Bone marrow (tissue), 2 donors: ENCODE measurements at regions not wholly inside any gene's neighbourhood (a gene's known extent, or its start where the extent isn't known, plus 50 kb on each side); places are given as distances from the start of the nearest gene placed in this dataset.
"Not testable (repeated sequence)": the region's sequence is repeated elsewhere in the genome, so short reads cannot be mapped to it uniquely, and the experiment has no call there.

ENCODE experiments used
- DNase-seq, 2 donors: peaks; one replicate each; lab custom pipeline; 2025; lab: John Stamatoyannopoulos, UW

- no peak for DNase-seq
Observed at GRCh38 chr7:24134535-24134934, 149.5 kb upstream of the NPY start.

- DNase-seq = no peak
Observed at GRCh38 chr7:24135003-24135817, 148.8 kb upstream of the NPY start.

GRCh38 chr7:24137338-24137737 is 146.7 kb upstream of the NPY start:
- DNase-seq = no peak

GRCh38 chr7:24138343-24138742 is 145.6 kb upstream of the NPY start:
- no peak for DNase-seq

GRCh38 chr7:24140001-24140400 is 144.0 kb upstream of the NPY start:
- DNase-seq = no peak

- no peak for DNase-seq
Observed at GRCh38 chr7:24141874-24142509, 142.0 kb upstream of the NPY start.

GRCh38 chr7:24143547-24143946 is 140.4 kb upstream of the NPY start:
- DNase-seq = no peak

GRCh38 chr7:24151944-24152343 is 132.0 kb upstream of the NPY start:
- no peak for DNase-seq

- DNase-seq = no peak
Observed at GRCh38 chr7:24152356-24152755, 131.6 kb upstream of the NPY start.

GRCh38 chr7:24152877-24153472 is 131.0 kb upstream of the NPY start:
- DNase-seq = no peak

- no peak for DNase-seq
Observed at GRCh38 chr7:24157666-24158065, 126.3 kb upstream of the NPY start.

- no peak for DNase-seq
Observed at GRCh38 chr7:24158975-24159374, 125.0 kb upstream of the NPY start.

GRCh38 chr7:24164401-24164800 is 119.6 kb upstream of the NPY start:
- no peak for DNase-seq

- no peak for DNase-seq
Observed at GRCh38 chr7:24169077-24169624, 114.8 kb upstream of the NPY start.

GRCh38 chr7:24171951-24172350 is 112.0 kb upstream of the NPY start:
- not testable (repeated sequence) for DNase-seq

GRCh38 chr7:24172856-24173255 is 111.1 kb upstream of the NPY start:
- DNase-seq = no peak

- no peak for DNase-seq
Observed at GRCh38 chr7:24175603-24176002, 108.4 kb upstream of the NPY start.

- no peak for DNase-seq
Observed at GRCh38 chr7:24178811-24179570, 105.0 kb upstream of the NPY start.

GRCh38 chr7:24191362-24191761 is 92.6 kb upstream of the NPY start:
- DNase-seq = no peak

GRCh38 chr7:24192053-24192452 is 91.9 kb upstream of the NPY start:
- DNase-seq = no peak

GRCh38 chr7:24192691-24193090 is 91.3 kb upstream of the NPY start:
- no peak for DNase-seq

- DNase-seq = no peak
Observed at GRCh38 chr7:24197852-24198251, 86.1 kb upstream of the NPY start.
